ENCODE measurements at regions not wholly inside any gene's neighbourhood (a gene's known extent, or its start where the extent isn't known, plus 50 kb on each side); places are given as distances from the start of the nearest gene placed in this dataset.

DNA sequence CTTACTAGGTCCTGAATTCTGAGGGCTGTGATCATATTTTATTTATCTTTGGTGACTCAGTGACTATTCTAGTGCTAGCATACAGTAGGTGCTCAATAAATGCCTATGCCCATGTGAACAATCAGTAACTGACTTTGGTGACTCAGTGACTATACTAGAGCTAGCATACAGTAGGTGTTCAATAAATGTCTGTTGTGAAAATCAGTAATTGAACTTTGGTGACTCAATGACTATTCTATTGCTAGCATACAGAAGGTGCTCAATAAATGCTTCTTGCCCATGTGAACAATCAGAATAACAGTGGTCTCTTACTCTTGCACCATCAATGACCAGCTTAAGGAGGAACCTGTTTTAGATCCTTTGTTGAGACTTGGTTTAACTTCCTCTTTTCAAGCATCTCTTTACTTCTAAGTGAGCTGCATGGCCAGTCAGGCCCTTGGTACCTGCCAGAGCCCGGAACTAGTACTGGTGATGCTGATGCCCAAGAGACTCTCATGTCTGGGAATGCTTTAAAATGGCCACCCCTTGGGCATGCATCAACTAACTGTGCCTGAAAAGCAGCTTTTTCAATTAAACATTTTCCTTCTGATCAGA is 214.9 kb upstream of the SPRED2 start:
- TF ChIP-seq, protein P1, sequence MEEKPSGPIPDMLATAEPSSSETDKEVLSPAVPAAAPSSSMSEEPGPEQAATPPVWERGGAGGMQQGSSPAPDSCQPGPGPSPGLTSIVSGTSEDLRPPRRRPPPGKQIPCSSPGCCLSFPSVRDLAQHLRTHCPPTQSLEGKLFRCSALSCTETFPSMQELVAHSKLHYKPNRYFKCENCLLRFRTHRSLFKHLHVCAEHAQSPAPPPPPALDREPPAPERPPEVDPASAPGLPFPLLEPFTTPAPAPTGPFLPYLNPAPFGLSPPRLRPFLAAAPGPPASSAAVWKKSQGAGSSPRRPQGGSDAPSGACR (CRISPR knock-in tag; IDR thresholded peaks at IDR 0.05): no peak
- peak; percentile 71; the same call in 1 of the 2 replicates for TF ChIP-seq ZKSCAN8 (CRISPR knock-in tag; IDR thresholded peaks at IDR 0.05; ENCODE audit: borderline replicate concordance)
- TF ChIP-seq KMT2B (CRISPR knock-in tag; IDR thresholded peaks at IDR 0.05): no peak
- intact Hi-C loops (cut with micrococcal nuclease; ENCODE audit: unreplicated experiment) (no loop called here), in situ Hi-C loops (cut with HindIII; ENCODE audit: extremely low pct_ligation_motif_present, low pct_unique_long_range_greater_than_20kb) (loop anchor here (25.0 kb wide), 2 partner anchors 790 to 940 kb away; partner anchors contain the start of gene MEIS1)
- ATAC-seq (no peak), FAIRE-seq (no peak), DNase-seq (ENCODE audit: low spot score) (no peak)
- no peak overlapping the region for H3K27ac ChIP-seq (ENCODE audit: extremely low read length, insufficient read depth, low read length)
- H2AFZ ChIP-seq (ENCODE audit: low read length): no peak overlapping the region
- no peak overlapping the region for H3K9ac ChIP-seq (ENCODE audit: insufficient read depth, low read depth, low read length)
- BruUV-seq (replicated peaks): no TSS peak
- H3K4me2 ChIP-seq (ENCODE audit: low read depth, low read length): no peak overlapping the region
- H3K4me3 ChIP-seq (replicated peaks in 1 of 3; ENCODE audit: insufficient read depth in 1 of 3, low read depth in 2 of 3, low read length in 3 of 3): no peak overlapping the region
- 8% methylated on average over 1 of the region's 1 CpG for WGBS (ENCODE audit: low lambda C conversion rate)
- ChIA-PET POLR2A (no interaction called here), CTCF (ENCODE audit: low intra/inter-chr PET ratio, low total read pairs) (no interaction called here)
- H3K79me2 ChIP-seq (ENCODE audit: insufficient read depth, low read length): no peaks in the 10 kb centered on the region
- no peaks in the 10 kb centered on the region for H3K9me3 ChIP-seq (ENCODE audit: low read length)
- H4K20me1 ChIP-seq (ENCODE audit: insufficient read depth, low read length): no peaks in the 10 kb centered on the region
- H3K27me3 ChIP-seq (ENCODE audit: control insufficient read depth in 1 of 2, insufficient read depth in 2 of 2, low read length in 2 of 2): no peaks in the 10 kb centered on the region
- no peaks in the 10 kb centered on the region for H3K4me1 ChIP-seq (ENCODE audit: insufficient read depth, low read length)
- no peaks in the 10 kb centered on the region for H3K36me3 ChIP-seq (replicated peaks in 1 of 2; ENCODE audit: control insufficient read depth in 1 of 2, insufficient read depth in 2 of 2, low read length in 2 of 2)

DNA sequence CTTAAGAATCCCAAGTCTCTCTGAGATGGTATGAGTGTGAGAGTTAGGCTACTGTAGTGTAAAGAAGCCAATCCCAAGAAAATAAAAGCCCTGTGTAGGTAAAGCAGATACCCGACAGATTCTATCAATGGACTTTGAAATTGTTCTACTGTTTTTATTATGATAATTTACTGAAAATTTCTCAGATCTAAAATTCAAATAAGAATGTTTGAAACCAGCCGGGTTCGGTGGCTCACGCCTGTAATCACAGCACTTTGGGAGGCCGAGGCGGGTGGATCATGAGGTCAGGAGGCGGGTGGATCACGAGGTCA is 208.3 kb upstream of the SPRED2 start:
- Histone ChIP-seq H2AFZ (ENCODE audit: low read length) (no peak overlapping the region), H3K27ac (ENCODE audit: extremely low read length, insufficient read depth, low read length) (no peak overlapping the region), H3K79me2 (ENCODE audit: insufficient read depth, low read length) (no peaks in the 10 kb centered on the region), H3K4me1 (ENCODE audit: insufficient read depth, low read length) (peaks cover 5% of the 10 kb centered on the region; the same call in 1 of the 2 replicates), H3K9me3 (ENCODE audit: low read length) (no peaks in the 10 kb centered on the region), H3K4me3 (replicated peaks in 1 of 3; ENCODE audit: insufficient read depth in 1 of 3, low read depth in 2 of 3, low read length in 3 of 3) (no peak overlapping the region), H3K4me2 (ENCODE audit: low read depth, low read length) (no peak overlapping the region; the same call in 1 of the 2 replicates), H4K20me1 (ENCODE audit: insufficient read depth, low read length) (no peaks in the 10 kb centered on the region), H3K36me3 (replicated peaks in 1 of 2; ENCODE audit: control insufficient read depth in 1 of 2, insufficient read depth in 2 of 2, low read length in 2 of 2) (no peaks in the 10 kb centered on the region), H3K9ac (ENCODE audit: insufficient read depth, low read depth, low read length) (no peak overlapping the region), H3K27me3 (ENCODE audit: control insufficient read depth in 1 of 2, insufficient read depth in 2 of 2, low read length in 2 of 2) (peaks cover 0 to 10% of the 10 kb centered on the region in 2 experiments; a peak in 2 of 5 replicates)
- TF ChIP-seq ZNF841 (CRISPR knock-in tag; IDR thresholded peaks at IDR 0.05; ENCODE audit: borderline replicate concordance): no peak
- TF ChIP-seq, protein P2, sequence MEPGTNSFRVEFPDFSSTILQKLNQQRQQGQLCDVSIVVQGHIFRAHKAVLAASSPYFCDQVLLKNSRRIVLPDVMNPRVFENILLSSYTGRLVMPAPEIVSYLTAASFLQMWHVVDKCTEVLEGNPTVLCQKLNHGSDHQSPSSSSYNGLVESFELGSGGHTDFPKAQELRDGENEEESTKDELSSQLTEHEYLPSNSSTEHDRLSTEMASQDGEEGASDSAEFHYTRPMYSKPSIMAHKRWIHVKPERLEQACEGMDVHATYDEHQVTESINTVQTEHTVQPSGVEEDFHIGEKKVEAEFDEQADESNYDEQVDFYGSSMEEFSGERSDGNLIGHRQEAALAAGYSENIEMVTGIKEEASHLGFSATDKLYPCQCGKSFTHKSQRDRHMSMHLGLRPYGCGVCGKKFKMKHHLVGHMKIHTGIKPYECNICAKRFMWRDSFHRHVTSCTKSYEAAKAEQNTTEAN (CRISPR knock-in tag; conservative IDR thresholded peaks at IDR 0.05): no peak
- DNase-seq (ENCODE audit: low spot score) (no peak), FAIRE-seq (no peak), ATAC-seq (no peak)
- intact Hi-C loops (cut with micrococcal nuclease; ENCODE audit: unreplicated experiment) (loop anchor here (1.0 to 5.0 kb wide), 6 partner anchors 71 to 1574 kb away; no protein-coding TSS in a partner anchor), in situ Hi-C loops (cut with HindIII; ENCODE audit: extremely low pct_ligation_motif_present, low pct_unique_long_range_greater_than_20kb) (loop anchor here (25.0 kb wide), 2 partner anchors 797 to 947 kb away; partner anchors contain the start of gene MEIS1)
- 34% methylated on average over 8 of the region's 8 CpGs for WGBS (ENCODE audit: low lambda C conversion rate)
- no TSS peak for BruUV-seq (replicated peaks)
- CTCF ChIA-PET (ENCODE audit: low intra/inter-chr PET ratio, low total read pairs): interaction anchor here (0.8 to 1.5 kb wide), 3 partner anchors 67 to 1682 kb away, joined by 3 read pairs; no protein-coding TSS in a partner anchor
- POLR2A ChIA-PET: no interaction called here
